ENCODE measurements at regions not wholly inside any gene's neighbourhood (a gene's known extent, or its start where the extent isn't known, plus 50 kb on each side); places are given as distances from the start of the nearest gene placed in this dataset.
"Not testable (repeated sequence)": the region's sequence is repeated elsewhere in the genome, so short reads cannot be mapped to it uniquely, and the experiment has no call there.

DNA sequence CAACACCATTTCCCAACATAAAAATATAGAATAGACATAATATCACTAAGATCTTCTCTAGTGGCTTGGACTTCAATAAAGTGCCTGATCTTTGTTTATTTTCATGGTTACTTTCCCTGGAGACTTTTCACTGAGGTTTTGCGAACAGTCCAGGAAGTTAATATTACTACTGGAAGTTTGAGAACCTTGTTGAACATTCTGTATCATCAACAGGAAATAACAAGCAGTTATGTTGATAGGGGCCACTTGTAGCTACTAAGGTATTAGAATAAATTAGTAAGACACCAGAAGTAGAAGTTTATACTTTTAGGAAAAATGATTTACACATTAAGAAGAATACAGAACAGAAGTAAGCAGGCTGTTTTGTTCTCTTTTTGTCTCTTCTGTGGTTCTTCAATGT is 180.2 kb downstream of the TFAP2B start:
- DNase-seq, result no peak
- no peak overlapping the region for H3K4me3 ChIP-seq (ENCODE audit: low read depth, low read length)
- in situ Hi-C loops (cut with HindIII; ENCODE audit: low pct_ligation_motif_present, low sequenced_read_pairs), result no loop called here
- TF ChIP-seq CTCF (IDR thresholded peaks at IDR 0.05; ENCODE audit: low read depth, low read length, missing control alignments), result no peak
- no peak overlapping the region for H3K27ac ChIP-seq
- no peaks in the 10 kb centered on the region for H3K36me3 ChIP-seq (replicated peaks)
- no peaks in the 10 kb centered on the region for H3K27me3 ChIP-seq (replicated peaks)

- Histone ChIP-seq H3K27ac (no peak overlapping the region), H3K4me3 (ENCODE audit: low read depth, low read length) (no peak overlapping the region), H3K27me3 (replicated peaks) (no peaks in the 10 kb centered on the region), H3K36me3 (replicated peaks) (no peaks in the 10 kb centered on the region)
- in situ Hi-C loops (cut with HindIII; ENCODE audit: low pct_ligation_motif_present, low sequenced_read_pairs), result no loop called here
- no peak for TF ChIP-seq CTCF (IDR thresholded peaks at IDR 0.05; ENCODE audit: low read depth, low read length, missing control alignments)
- no peak for DNase-seq
Observed at GRCh38 chr6:51001399-51001798, 182.7 kb downstream of the TFAP2B start.

DNA sequence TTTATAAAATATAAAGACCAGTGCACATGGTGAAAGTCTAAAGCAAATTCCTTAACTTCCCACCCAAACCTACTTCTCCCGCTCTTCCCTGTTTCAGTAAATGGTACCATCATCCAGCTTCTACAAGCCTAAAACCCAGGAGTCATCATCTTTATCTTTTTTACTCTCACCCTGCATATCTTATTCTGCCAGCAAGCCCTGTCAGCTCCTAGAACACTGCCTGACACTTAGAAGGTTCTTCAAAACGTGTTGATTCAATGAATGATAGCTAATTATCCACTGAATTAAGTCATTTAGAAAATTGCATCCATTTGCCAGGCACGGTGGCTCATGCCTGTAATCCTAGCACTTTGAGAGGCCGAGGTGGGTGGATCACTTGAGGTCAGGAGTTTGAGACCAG is 185.7 kb downstream of the TFAP2B start:
- no peaks in the 10 kb centered on the region for H3K36me3 ChIP-seq (replicated peaks)
- H3K27ac ChIP-seq, result no peak overlapping the region
- no peak for DNase-seq
- H3K27me3 ChIP-seq (replicated peaks), result no peaks in the 10 kb centered on the region
- no peak overlapping the region for H3K4me3 ChIP-seq (ENCODE audit: low read depth, low read length)
- in situ Hi-C loops (cut with HindIII; ENCODE audit: low pct_ligation_motif_present, low sequenced_read_pairs), result no loop called here
- TF ChIP-seq CTCF (IDR thresholded peaks at IDR 0.05; ENCODE audit: low read depth, low read length, missing control alignments), result no peak

- in situ Hi-C loops (cut with HindIII; ENCODE audit: low pct_ligation_motif_present, low sequenced_read_pairs), result no loop called here
- Histone ChIP-seq H3K27me3 (replicated peaks) (no peaks in the 10 kb centered on the region), H3K4me3 (ENCODE audit: low read depth, low read length) (no peak overlapping the region), H3K36me3 (replicated peaks) (no peaks in the 10 kb centered on the region), H3K27ac (no peak overlapping the region)
- no peak for TF ChIP-seq CTCF (IDR thresholded peaks at IDR 0.05; ENCODE audit: low read depth, low read length, missing control alignments)
- no peak for DNase-seq
Observed at GRCh38 chr6:51005779-51006178, 187.1 kb downstream of the TFAP2B start.

- DNase-seq, result no peak
- Histone ChIP-seq H3K27ac (no peak overlapping the region), H3K4me3 (ENCODE audit: low read depth, low read length) (no peak overlapping the region), H3K36me3 (replicated peaks) (no peaks in the 10 kb centered on the region), H3K27me3 (replicated peaks) (no peaks in the 10 kb centered on the region)
- in situ Hi-C loops (cut with HindIII; ENCODE audit: low pct_ligation_motif_present, low sequenced_read_pairs), result no loop called here
- no peak for TF ChIP-seq CTCF (IDR thresholded peaks at IDR 0.05; ENCODE audit: low read depth, low read length, missing control alignments)
Observed at GRCh38 chr6:51007237-51007636, 188.6 kb downstream of the TFAP2B start.

DNA sequence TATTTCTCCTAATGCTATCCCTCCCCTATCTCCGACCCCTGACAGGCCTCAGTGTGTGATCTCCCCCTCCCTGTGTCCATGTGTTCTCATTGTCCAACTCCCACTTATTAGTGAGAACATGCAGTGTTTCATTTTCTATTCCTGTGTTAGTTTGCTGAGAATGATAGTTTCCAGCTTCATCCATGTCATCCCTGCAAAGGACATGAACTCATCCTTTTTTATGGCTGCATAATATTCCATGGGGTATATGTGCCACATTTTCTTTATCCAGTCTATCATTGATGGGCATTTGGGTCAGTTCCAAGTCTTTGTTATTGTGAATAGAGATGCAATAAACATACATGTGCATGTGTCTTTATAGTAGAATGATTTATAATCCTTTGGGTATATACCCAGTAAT is 190.0 kb downstream of the TFAP2B start:
- in situ Hi-C loops (cut with HindIII; ENCODE audit: low pct_ligation_motif_present, low sequenced_read_pairs); H3K36me3 ChIP-seq (replicated peaks); DNase-seq: not testable (repeated sequence)

More for the DNA sequence above, 190.0 kb downstream of the TFAP2B start:
- H3K27ac ChIP-seq; H3K27me3 ChIP-seq (replicated peaks); H3K4me3 ChIP-seq (ENCODE audit: low read depth, low read length): not testable (repeated sequence)

Measured in brain microvascular endothelial cell (primary cell).